GM12878 (cell line): ENCODE measurements at regions not wholly inside any gene's neighbourhood (a gene's known extent, or its start where the extent isn't known, plus 50 kb on each side); places are given as distances from the start of the nearest gene placed in this dataset.

Experiments used
- ATAC-seq: fragments of 200-7000 bp; cut with Tn5 transposase; 3 replicates; pipeline ENCODE4 v1.9.1; 2020; ENCODE audit warnings: mild to moderate bottlenecking, moderate library complexity
- BruUV-seq: library from RNA; stranded (reverse); fragments of 400-500 nt; replicated peaks from 2 replicates; lab custom pipeline; 2021; lab: Mats Ljungman, UMichigan
- CTCF ChIA-PET: fragments of 300-600 bp; sonication (Branson Sonifier 250); formaldehyde crosslinking; extraction: SDS; loops from one replicate; lab custom pipeline; 2021; ENCODE audit warnings: inconsistent platforms; lab: Yijun Ruan, JAX
- POLR2A ChIA-PET: fragments of 350-600 bp; formaldehyde crosslinking; extraction: SDS; loops from one replicate; lab custom pipeline; 2021; ENCODE audit warnings: inconsistent platforms; lab: Charles Lee
- RAD21 ChIA-PET: fragments of 300-600 bp; sonication (Branson Sonifier 250); formaldehyde crosslinking; loops from one replicate; lab custom pipeline; 2023; ENCODE audit warnings: antibody characterized with exemption; ENCODE audit not compliant: unreplicated experiment; lab: Charles Lee
- SMC1A ChIA-PET: fragments of 300-600 bp; sonication (Branson Sonifier 250); formaldehyde crosslinking; loops from one replicate; lab custom pipeline; 2023; ENCODE audit not compliant: unreplicated experiment, uncharacterized antibody; lab: Charles Lee
- DNase-seq: peaks from one replicate; pipeline ENCODE4 v3.0.0-alpha.2; 2011; ENCODE audit warnings: low read depth, low spot score
- FAIRE-seq: peaks from 3 replicates; lab custom pipeline; 2011; peaks lifted over from hg19 to GRCh38; lab: Jason Lieb, UNC
- H2AFZ ChIP-seq: 2 replicates; pipeline ENCODE4 v1.6.0; 2011; ENCODE audit warnings: low read depth, low read length, control low read depth; ENCODE audit not compliant: control insufficient read depth
- H3K27ac ChIP-seq: 2 replicates; pipeline ENCODE4 v1.5.1; 2011; ENCODE audit warnings: control low read depth; ENCODE audit not compliant: control insufficient read depth, insufficient read depth
- H3K27me3 ChIP-seq, 2 experiments: replicated peaks in 1 of 2; 2 replicates each; pipeline versions ENCODE4 v1.6.0 to v1.6.1; 2011; ENCODE audit warnings: low read length in 1 of 2; ENCODE audit not compliant: control insufficient read depth in 2 of 2, insufficient read depth in 2 of 2
- H3K36me3 ChIP-seq, 2 experiments: 2 replicates each; pipeline ENCODE4 v1.5.1; 2011; ENCODE audit warnings: low read length in 1 of 2; ENCODE audit not compliant: control insufficient read depth in 2 of 2, insufficient read depth in 2 of 2
- H3K4me1 ChIP-seq: 2 replicates; pipeline ENCODE4 v1.6.1; 2011; ENCODE audit warnings: mild to moderate bottlenecking, low read length, moderate library complexity, mixed read lengths; ENCODE audit not compliant: control insufficient read depth, insufficient read depth
- H3K4me2 ChIP-seq: 2 replicates; pipeline ENCODE4 v1.6.0; 2011; ENCODE audit warnings: control low read depth; ENCODE audit not compliant: control insufficient read depth, insufficient read depth
- H3K4me3 ChIP-seq: fragments of 200-600 bp; sonication (generic); 2 replicates; pipeline ENCODE4 v1.5.1; 2016
- H3K79me2 ChIP-seq: 2 replicates; pipeline ENCODE4 v1.6.0; 2011; ENCODE audit warnings: low read length; ENCODE audit not compliant: control insufficient read depth, insufficient read depth
- H3K9ac ChIP-seq: 2 replicates; pipeline ENCODE4 v1.8.0; 2011; ENCODE audit warnings: low read length, control low read depth, mixed read lengths; ENCODE audit not compliant: control insufficient read depth, insufficient read depth
- H3K9me3 ChIP-seq: replicated peaks from 3 replicates; pipeline ENCODE4 v1.5.1; 2011; ENCODE audit warnings: mild to moderate bottlenecking, low read length; ENCODE audit not compliant: control insufficient read depth, insufficient read depth
- H4K20me1 ChIP-seq: 2 replicates; pipeline ENCODE4 v1.6.0; 2011; ENCODE audit not compliant: control insufficient read depth, insufficient read depth
- IKZF2 ChIP-seq, 2 experiments: fragments of 450-650 bp; IDR thresholded peaks; 2 replicates each; pipeline ENCODE4 v1.6.1; 2017; ENCODE audit warnings: mild to moderate bottlenecking in 2 of 2, moderate library complexity in 2 of 2
- MEF2A ChIP-seq: IDR thresholded peaks from 2 replicates; pipeline ENCODE4 v1.6.1; 2011; ENCODE audit warnings: low read depth, mild to moderate bottlenecking, low read length, moderate library complexity; ENCODE audit not compliant: insufficient read depth
- NFYB ChIP-seq: IDR thresholded peaks from 2 replicates; pipeline ENCODE4 v1.6.1; 2011; ENCODE audit warnings: low read depth, mild to moderate bottlenecking, low read length, improper control_type of control experiment, moderate library complexity; ENCODE audit not compliant: insufficient read depth
- NR2F1 ChIP-seq: fragments of 450-650 bp; conservative IDR thresholded peaks from 2 replicates; pipeline ENCODE4 v1.6.1; 2017; ENCODE audit warnings: mild to moderate bottlenecking
- POU2F2 ChIP-seq: IDR thresholded peaks from 3 replicates; pipeline ENCODE4 v1.6.1; 2011; ENCODE audit warnings: low read depth, mild to moderate bottlenecking, low read length, borderline replicate concordance
- RUNX3 ChIP-seq: IDR thresholded peaks from 2 replicates; pipeline ENCODE4 v1.6.1; 2012; ENCODE audit warnings: low read length, inconsistent platforms
- SMAD5 ChIP-seq: IDR thresholded peaks from 2 replicates; pipeline ENCODE4 v1.6.1; 2016; ENCODE audit warnings: antibody characterized with exemption, low read depth
- SP1 ChIP-seq: IDR thresholded peaks from one replicate; pipeline ENCODE4 v1.6.1; 2011; ENCODE audit warnings: low read depth, low read length
- SREBF1 ChIP-seq: IDR thresholded peaks from 2 replicates; pipeline ENCODE4 v1.6.1; 2012; ENCODE audit warnings: mild to moderate bottlenecking, low read length
- TBL1XR1 ChIP-seq: IDR thresholded peaks from 2 replicates; pipeline ENCODE4 v1.6.1; 2012; ENCODE audit warnings: low read depth, low read length, improper control_type of control experiment
- ZNF207 ChIP-seq: fragments of 450-650 bp; IDR thresholded peaks from 2 replicates; pipeline ENCODE4 v1.6.1; 2014; ENCODE audit warnings: antibody characterized with exemption, mild to moderate bottlenecking, borderline replicate concordance
- WGBS: methylation state at CpG from one replicate; pipeline ENCODE4 v1.1.6; 2016; ENCODE audit warnings: low lambda C conversion rate; ENCODE audit not compliant: insufficient replicate concordance, insufficient coverage; ENCODE audit errors: missing lambda C conversion rate; 5-methylcytosine and 5-hydroxymethylcytosine counted together
- in situ Hi-C: fragments of 300-500 bp; cut with MboI; formaldehyde crosslinking; loops from 9 replicates; pipeline ENCODE4 v1.14.3; 2018; ENCODE audit warnings: mixed read lengths
- intact Hi-C: fragments of 100-400 bp; cut with micrococcal nuclease; formaldehyde crosslinking; loops from one replicate; pipeline ENCODE4 v1.14.2; 2022; ENCODE audit not compliant: unreplicated experiment

DNA sequence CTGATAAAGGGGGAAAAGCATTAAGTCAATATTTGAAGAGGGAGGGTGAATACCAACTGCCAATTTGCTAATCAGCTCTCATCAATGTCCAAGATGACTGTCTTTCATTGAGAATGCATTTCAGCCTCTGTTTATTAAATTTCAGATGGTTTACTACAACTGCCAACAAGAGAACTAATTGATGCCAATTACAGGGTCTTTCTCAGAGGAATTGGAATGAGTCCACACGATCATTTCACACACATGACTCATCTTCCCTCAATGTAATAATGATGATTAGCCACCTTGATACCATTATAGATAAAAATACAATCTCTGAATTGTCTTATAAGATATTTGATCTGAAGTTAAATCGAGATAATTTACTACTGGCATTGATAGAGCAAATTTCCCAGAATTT, 1274.4 kb downstream of the ROBO2 start:
- DNase-seq: no peak
- no TSS peak for BruUV-seq
- in situ Hi-C loops: no loop called here
- intact Hi-C loops: loop anchor here (10.0 kb wide), 1 partner anchor 330 kb away; no protein-coding TSS in a partner anchor
- no peaks in the 10 kb centered on the region for H3K36me3 ChIP-seq
- H2AFZ ChIP-seq: no peak overlapping the region
- H3K79me2 ChIP-seq: no peaks in the 10 kb centered on the region
- H3K4me2 ChIP-seq: no peak overlapping the region
- ChIA-PET CTCF (interaction anchor here (0.7 kb wide), 1 partner anchor 763 kb away, joined by 3 read pairs; no protein-coding TSS in a partner anchor), POLR2A (no interaction called here), RAD21 (interaction anchor here (1.7 kb wide), 1 partner anchor 331 kb away, joined by 5 read pairs; no protein-coding TSS in a partner anchor), SMC1A (no interaction called here)
- FAIRE-seq: no peak
- H4K20me1 ChIP-seq: no peaks in the 10 kb centered on the region
- no peaks in the 10 kb centered on the region for H3K27me3 ChIP-seq
- H3K4me1 ChIP-seq: no peaks in the 10 kb centered on the region
- TF ChIP-seq NFYB (no peak), SREBF1 (no peak), NR2F1 (no peak), ZNF207 (no peak), SMAD5 (no peak), SP1 (no peak), TBL1XR1 (no peak), MEF2A (no peak), IKZF2 (IDR thresholded peaks at IDR 0.05) (no peak), RUNX3 (no peak)
- 2% methylated on average over 2 of the region's 2 CpGs for WGBS
- no peak overlapping the region for H3K4me3 ChIP-seq
- ATAC-seq: no peak
- H3K9me3 ChIP-seq: no peaks in the 10 kb centered on the region
- no peak overlapping the region for H3K9ac ChIP-seq
- H3K27ac ChIP-seq: no peak overlapping the region

DNA sequence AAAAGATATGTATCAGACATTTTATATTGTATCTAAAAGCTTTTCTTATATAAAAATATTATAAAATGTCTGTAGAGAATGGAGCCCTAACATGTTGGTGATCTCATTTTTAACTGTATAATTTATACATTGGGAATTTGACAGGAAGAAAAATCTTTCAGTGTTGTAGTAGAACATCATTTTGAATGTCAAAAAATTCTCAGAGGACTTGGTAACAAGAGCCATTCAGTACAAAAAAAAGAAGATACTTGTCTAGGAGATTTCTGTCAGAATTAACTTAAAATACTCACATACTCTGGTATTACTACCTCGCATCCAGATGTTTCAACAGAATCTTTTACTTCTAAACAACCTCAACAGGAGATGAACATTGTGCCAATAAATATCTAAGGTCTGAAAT, 1277.9 kb downstream of the ROBO2 start:
- 0% methylated on average over 1 of the region's 1 CpG for WGBS
- FAIRE-seq (no peak), ATAC-seq (no peak), DNase-seq (no peak)
- no TSS peak for BruUV-seq
- in situ Hi-C loops: no loop called here
- Histone ChIP-seq H3K9me3 (no peaks in the 10 kb centered on the region), H3K4me3 (no peak overlapping the region), H3K79me2 (no peaks in the 10 kb centered on the region), H3K4me2 (no peak overlapping the region), H3K27ac (no peak overlapping the region), H3K9ac (no peak overlapping the region), H3K27me3 (no peaks in the 10 kb centered on the region), H2AFZ (no peak overlapping the region), H3K36me3 (no peaks in the 10 kb centered on the region), H3K4me1 (no peaks in the 10 kb centered on the region), H4K20me1 (no peaks in the 10 kb centered on the region)
- RAD21 ChIA-PET: no interaction called here
- no peak for TF ChIP-seq POU2F2
- POLR2A ChIA-PET: no interaction called here
- CTCF ChIA-PET: interaction anchor here (0.6 kb wide), 1 partner anchor 102 kb away, joined by 3 read pairs; no protein-coding TSS in a partner anchor
- intact Hi-C loops: loop anchor here (10.0 kb wide), 1 partner anchor 327 kb away; no protein-coding TSS in a partner anchor
- SMC1A ChIA-PET: no interaction called here
